KBM-7 (cell line): ENCODE measurements at regions not wholly inside any gene's neighbourhood (a gene's known extent, or its start where the extent isn't known, plus 50 kb on each side); places are given as distances from the start of the nearest gene placed in this dataset.
"Not testable (repeated sequence)": the region's sequence is repeated elsewhere in the genome, so short reads cannot be mapped to it uniquely, and the experiment has no call there.

Experiments
- DNase-seq: peaks from one replicate; pipeline ENCODE4 v3.0.0-alpha.2; 2015
- in situ Hi-C: fragments of 300-500 bp; cut with MboI; formaldehyde crosslinking; loops from 2 replicates; pipeline ENCODE4 v1.14.3; 2020; ENCODE audit warnings: low sequenced_read_pairs, low pct_unique_long_range_greater_than_20kb, mixed read lengths

- in situ Hi-C loops, result no loop called here
- DNase-seq, result no peak
Measured at GRCh38 chr9:94033383-94033782, 50.9 kb upstream of the PTPDC1 start.

GRCh38 chr9:94031946-94032345, 52.3 kb upstream of the PTPDC1 start:
- DNase-seq, result no peak
- in situ Hi-C loops, result no loop called here

GRCh38 chr9:94031380-94031779, 52.9 kb upstream of the PTPDC1 start:
- in situ Hi-C loops, result no loop called here
- DNase-seq, result no peak

DNA sequence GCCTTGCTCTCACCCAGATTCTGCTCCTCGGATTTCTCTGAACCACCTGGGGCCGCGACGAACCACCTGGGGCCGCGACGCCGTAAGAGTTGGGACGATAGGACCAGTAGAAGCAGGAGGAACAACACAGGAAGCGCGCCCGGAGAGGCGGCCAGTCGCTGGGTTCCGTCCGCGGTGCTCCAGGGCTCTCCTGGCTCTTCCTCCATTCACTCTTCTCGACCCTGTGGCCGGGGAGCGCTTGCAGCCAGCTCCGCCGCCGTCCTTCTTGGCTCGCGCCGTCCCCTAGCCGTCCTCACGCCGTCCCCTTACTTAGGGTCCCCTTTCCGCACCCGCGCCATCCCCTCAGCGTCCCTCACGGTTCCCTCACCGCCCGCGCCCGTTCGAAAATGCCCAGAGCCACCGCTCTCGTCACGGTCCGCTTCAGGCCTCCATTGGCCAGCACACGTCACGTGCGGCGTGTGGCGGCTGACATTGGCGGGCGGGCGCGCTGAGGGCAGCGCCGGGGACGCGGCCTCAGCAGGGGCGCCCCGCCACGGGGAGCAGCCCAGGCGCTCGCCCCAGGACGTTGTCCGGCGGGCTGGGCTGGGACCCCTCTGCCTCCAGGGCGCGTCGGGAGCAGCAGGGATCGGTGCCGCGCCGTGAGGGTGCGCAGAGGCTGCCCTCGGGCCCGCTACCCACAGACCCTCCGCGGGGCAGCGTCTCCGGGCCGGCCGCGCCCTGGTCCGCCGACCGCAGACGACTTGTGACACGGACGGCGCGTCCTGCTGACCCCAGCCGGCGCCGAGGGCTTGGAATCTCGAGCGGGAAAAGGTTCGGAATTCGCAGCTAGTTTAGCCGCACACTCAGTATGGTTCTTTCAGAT, 53.7 kb upstream of the PTPDC1 start:
- in situ Hi-C loops, result no loop called here
- peak; percentile 85 for DNase-seq

DNA sequence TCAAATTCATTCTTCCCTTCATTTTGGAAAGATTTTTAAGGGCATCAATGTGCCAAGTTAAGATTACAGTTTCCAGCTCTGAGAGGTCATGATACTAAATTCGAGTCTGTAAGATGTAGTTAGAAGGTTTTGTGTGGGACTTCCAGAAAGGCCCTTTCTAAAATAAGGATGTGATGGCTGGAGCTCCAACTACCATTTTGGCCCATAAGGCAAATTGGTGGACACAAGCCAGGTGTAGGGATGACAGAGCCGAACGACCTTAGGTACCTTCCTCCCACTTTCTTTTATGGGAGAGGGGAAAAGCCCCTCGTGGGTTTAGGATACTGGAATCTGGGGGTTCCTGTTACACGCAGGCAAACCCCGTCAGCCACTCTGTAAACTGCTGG, 54.3 kb upstream of the PTPDC1 start:
- in situ Hi-C loops, result no loop called here
- DNase-seq, result no peak

DNA sequence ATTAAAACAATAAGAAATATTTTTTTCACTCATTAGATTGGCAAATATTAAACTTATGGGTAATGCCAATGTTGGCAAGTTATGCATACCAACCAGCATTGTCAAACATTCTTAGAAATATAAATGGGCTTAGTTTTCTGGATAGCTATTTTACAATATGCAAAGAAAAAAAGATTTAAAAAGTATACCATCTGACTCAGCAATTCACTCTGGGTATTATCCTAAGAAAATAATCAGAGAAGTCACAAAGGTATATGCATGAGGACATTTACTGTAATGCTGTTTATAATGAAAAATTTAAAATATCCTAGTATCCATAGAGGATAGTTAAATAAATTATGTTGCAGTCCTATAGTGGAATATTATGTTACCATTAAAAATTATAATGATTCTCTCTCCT, 57.4 kb upstream of the PTPDC1 start:
- no peak for DNase-seq
- in situ Hi-C loops, result no loop called here

DNA sequence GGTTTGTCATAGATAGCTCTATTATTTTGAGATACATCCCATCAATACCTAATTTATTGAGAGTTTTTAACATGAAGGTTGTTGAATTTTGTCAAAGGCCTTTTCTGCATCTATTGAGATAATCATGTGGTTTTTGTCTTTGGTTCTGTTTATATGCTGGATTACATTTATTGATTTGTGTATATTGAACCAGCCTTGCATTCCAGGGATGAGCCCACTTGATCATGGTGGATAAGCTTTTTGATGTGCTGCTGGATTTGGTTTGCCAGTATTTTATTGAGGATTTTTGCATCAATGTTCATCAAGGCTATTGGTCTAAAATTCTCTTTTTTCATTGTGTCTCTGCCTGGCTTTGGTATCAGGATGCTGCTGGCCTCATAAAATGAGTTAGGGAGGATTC, 61.8 kb upstream of the PTPDC1 start:
- in situ Hi-C loops, DNase-seq: not testable (repeated sequence)

GRCh38 chr9:94020836-94021235, 63.4 kb upstream of the PTPDC1 start:
- in situ Hi-C loops, DNase-seq: not testable (repeated sequence)

- in situ Hi-C loops, result no loop called here
- DNase-seq, result no peak
Measured at GRCh38 chr9:94018628-94019027, 63.5 kb upstream of the BARX1 start.

DNA sequence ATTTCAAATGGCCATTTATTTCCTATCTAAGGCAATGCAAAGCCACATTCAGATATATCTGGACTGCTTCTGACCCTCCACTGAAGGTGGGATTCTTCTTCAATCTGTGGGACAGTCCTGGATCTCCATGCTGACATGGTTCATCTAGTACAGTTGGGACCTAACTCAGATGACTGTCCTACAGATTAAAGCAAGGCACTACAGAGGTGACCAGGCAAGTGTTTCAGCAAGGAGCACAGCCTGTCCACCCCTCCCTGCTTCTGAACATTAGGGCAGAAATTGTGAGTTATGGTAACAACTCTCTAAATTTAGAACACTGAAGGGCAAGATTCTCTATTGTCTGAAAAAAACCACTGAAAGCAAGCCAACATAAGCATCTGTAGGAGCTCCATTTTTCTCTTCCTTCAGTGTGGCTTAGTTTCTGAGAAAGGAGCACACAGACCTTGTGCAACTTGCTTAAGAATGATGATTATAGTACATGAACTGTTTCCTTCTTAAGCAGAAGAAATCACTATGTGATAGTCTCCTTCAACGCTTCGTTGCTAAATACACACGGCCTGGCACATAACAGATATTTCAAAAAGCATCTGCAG, 62.9 kb upstream of the BARX1 start:
- in situ Hi-C loops, result no loop called here
- DNase-seq, result no peak

DNA sequence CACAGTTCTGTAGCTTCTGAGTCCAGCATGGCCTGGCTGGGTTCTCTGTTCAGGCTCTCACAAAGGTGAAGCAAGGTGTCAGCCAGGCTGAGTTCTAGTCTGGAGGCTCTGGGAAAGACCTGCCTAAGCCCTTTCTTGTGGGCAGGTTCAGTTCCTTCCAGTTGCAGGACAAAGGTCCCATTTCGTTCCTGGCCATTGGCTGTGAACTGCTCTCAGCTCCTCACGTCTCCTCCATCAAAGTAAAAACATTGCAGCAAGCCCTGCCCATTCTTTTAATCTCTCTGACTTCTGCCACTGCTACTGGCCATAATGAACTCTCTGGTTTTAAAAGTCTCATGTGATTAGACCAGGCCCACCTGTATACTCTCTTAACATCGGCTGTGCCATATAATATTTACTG, 61.6 kb upstream of the BARX1 start:
- DNase-seq, result no peak
- in situ Hi-C loops, result no loop called here

DNA sequence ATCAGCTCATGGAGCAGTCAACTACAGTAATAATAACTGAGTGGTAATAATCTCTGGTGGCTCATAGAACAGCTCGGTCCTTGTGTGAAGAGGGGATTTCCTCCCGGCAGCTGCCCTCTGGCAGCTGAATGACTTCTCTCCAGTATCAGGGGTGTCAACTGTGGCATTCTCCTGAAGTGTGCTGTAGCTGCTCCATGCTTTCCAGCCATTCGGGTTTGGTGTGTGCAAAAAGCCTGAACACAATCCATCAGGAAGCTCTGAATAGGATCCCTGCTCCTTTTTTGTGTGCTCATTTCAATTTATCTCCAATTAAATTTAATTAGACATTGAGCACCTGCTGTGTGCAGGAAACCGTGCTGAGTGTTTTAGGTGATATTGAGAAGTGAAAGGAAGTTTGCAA, 59.8 kb upstream of the BARX1 start:
- DNase-seq, result no peak
- in situ Hi-C loops, result no loop called here

DNA sequence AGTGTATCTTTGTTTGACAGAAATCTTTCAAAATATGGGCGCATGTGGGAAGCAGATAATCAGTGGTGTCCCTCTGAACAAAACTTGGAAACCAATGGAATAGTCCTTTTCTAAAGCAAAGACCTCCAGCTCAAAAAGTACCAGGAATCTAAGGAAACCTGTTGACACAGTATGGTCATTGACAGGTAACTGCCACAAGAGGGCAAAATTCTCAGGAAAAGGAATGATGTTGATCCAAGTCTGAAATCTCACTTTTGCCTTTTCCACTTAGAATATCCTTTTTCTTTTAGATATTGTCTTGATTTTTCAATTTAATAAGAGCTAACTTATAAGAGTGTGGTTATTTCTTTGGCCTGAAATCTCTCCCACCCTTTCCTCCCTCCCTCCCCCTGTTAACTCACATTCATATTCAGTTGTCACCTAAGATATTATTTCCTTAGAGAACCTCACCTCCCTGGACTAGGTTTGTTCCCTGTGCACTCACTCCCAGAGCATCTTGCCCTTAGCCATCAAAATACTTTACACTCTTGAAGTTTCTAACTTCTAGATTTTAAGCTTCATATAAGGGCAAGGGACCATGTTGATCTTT, 59.0 kb upstream of the BARX1 start:
- in situ Hi-C loops, result no loop called here
- DNase-seq, result peak; percentile 47

DNA sequence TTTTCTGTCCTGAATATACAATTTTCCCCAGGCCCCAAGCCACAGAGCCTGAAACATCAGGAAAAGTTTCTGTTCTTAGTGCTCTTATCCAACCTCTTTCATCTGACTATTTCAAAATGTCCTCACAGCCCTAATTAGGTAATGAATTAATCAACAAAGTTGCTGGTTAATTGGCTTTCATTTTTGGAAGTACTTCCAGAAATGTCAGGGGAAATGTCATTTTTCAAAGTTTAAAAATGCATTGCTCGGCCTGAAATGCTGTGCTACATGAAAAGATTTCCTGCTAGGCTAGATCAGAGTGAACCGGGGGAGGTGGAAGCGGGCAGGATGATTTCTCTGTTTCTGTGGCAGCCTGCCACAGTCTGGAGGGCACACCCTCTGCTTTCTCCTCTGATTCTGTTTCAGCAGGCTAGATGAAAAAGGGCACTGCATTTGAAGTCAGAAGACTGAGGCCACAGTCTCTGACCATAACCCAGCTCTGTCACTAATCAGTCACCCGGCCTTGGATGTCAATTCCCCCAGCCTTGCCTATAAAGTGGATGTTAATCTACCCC, 55.9 kb upstream of the BARX1 start:
- in situ Hi-C loops, result no loop called here

GRCh38 chr9:94005272-94005901, 50.2 kb upstream of the BARX1 start:
- DNase-seq, result no peak
- in situ Hi-C loops, result no loop called here

More for the DNA sequence above, 55.9 kb upstream of the BARX1 start:
- no peak for DNase-seq
